ENCODE measurements at regions not wholly inside any gene's neighbourhood (a gene's known extent, or its start where the extent isn't known, plus 50 kb on each side); places are given as distances from the start of the nearest gene placed in this dataset.
"Not testable (repeated sequence)": the region's sequence is repeated elsewhere in the genome, so short reads cannot be mapped to it uniquely, and the experiment has no call there.

DNA sequence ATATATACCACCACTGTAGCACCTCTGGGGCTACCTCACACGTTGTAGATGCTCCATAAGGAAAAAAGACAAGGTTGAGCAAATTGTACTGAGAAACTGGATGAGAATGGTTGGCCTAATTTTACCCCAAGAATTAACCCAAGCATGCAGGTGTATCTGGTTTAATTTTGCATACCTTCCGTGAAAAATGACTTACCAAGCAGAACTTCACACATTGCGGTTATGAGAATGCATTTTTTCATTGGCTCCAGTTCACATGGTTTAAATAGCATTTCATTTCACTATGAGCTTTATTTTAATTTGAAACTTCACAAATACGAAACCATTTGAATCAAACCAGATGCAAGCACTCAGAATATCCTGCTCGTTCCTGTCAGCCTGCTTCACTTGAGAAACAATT, 512.2 kb downstream of the LTN1 start:
- H3K4me1 Mint-ChIP-seq: no peaks in the 10 kb centered on the region
- H3K4me3 Mint-ChIP-seq: no peak overlapping the region
- WGBS (ENCODE audit: insufficient coverage): 100% methylated on average over 3 of the region's 5 CpGs

DNA sequence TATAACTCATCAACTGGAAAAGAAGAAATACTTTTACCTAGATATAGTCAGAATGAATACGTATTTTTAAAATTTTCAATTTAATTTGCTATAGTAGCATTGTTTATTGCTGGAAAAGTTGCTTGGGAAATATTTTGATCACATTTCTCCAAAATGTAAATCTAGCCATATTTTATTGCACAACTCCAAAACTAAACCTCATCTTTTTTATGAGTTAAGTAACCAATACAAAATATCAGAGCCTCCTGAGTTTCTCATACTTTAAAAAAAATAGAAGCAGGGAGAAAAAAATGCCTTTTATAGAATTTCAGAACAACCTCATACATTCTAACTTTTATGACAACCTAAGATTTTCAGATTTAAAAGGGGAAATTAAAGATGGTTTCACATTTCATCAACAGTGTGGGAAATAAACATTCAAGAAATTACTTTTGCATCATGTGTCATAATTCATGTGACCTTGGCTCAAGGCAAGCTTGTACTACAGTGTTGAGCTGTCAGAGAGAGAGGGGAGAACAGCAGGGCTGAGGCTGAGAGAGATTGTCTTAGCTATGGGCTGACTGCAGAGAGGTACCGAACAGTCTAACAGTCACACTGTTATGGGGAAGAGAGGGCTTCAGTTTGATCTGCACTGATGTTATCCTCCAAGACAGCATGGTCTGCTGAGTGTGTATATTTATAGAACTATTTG, 519.0 kb downstream of the LTN1 start:
- H3K9ac ChIP-seq (ENCODE audit: insufficient read depth, low read length, poor library complexity, severe bottlenecking): no peak overlapping the region
- no peaks in the 10 kb centered on the region for H3K9me3 ChIP-seq (replicated peaks in 1 of 2; ENCODE audit: control insufficient read depth in 1 of 2, insufficient read depth in 1 of 2, low read length in 2 of 2)
- H3K27me3 ChIP-seq (ENCODE audit: control insufficient read depth in 2 of 2, insufficient read depth in 2 of 2, low read length in 2 of 2): no peaks in the 10 kb centered on the region
- WGBS (ENCODE audit: insufficient coverage): 100% methylated on average over 1 of the region's 2 CpGs
- H3K4me1 Mint-ChIP-seq: no peaks in the 10 kb centered on the region
- H3K4me3 Mint-ChIP-seq: no peak overlapping the region
- no peaks in the 10 kb centered on the region for H3K36me3 Mint-ChIP-seq
- no peak overlapping the region for H3K4me3 ChIP-seq (replicated peaks in 1 of 3; ENCODE audit: low read depth in 2 of 3, low read length in 3 of 3)
- no peak overlapping the region for H2AFZ ChIP-seq (ENCODE audit: insufficient read depth, low read depth, low read length, poor library complexity, severe bottlenecking)
- no peaks in the 10 kb centered on the region for H4K20me1 ChIP-seq (ENCODE audit: insufficient read depth, low read length)
- TF ChIP-seq, protein P1, sequence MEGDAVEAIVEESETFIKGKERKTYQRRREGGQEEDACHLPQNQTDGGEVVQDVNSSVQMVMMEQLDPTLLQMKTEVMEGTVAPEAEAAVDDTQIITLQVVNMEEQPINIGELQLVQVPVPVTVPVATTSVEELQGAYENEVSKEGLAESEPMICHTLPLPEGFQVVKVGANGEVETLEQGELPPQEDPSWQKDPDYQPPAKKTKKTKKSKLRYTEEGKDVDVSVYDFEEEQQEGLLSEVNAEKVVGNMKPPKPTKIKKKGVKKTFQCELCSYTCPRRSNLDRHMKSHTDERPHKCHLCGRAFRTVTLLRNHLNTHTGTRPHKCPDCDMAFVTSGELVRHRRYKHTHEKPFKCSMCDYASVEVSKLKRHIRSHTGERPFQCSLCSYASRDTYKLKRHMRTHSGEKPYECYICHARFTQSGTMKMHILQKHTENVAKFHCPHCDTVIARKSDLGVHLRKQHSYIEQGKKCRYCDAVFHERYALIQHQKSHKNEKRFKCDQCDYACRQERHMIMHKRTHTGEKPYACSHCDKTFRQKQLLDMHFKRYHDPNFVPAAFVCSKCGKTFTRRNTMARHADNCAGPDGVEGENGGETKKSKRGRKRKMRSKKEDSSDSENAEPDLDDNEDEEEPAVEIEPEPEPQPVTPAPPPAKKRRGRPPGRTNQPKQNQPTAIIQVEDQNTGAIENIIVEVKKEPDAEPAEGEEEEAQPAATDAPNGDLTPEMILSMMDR (IDR thresholded peaks at IDR 0.05): no peak
- H3K9me3 Mint-ChIP-seq: peaks cover 0 to 7% (median 1%) of the 10 kb centered on the region in 7 donors
- peaks cover 0 to 1% (median 0%) of the 10 kb centered on the region in 3 donors for H3K27me3 Mint-ChIP-seq (ENCODE audit: low read depth in 3 of 3)
- H3K36me3 ChIP-seq (replicated peaks in 1 of 2; ENCODE audit: control insufficient read depth in 1 of 2, insufficient read depth in 2 of 2, low read length in 2 of 2): no peaks in the 10 kb centered on the region
- no peaks in the 10 kb centered on the region for H3K4me1 ChIP-seq (ENCODE audit: control insufficient read depth in 1 of 2, insufficient read depth in 2 of 2, low read length in 2 of 2)
- DNase-seq: no peak
- H3K4me2 ChIP-seq (replicated peaks; ENCODE audit: extremely low read depth, low read length, poor library complexity, severe bottlenecking): no peak overlapping the region
- intact Hi-C loops (cut with micrococcal nuclease): no loop called here
- no peaks in the 10 kb centered on the region for H3K79me2 ChIP-seq (ENCODE audit: insufficient read depth, low read length)
- H3K27ac Mint-ChIP-seq: no peak overlapping the region
- H3K27ac ChIP-seq (ENCODE audit: low read depth in 1 of 2, low read length in 2 of 2): no peak overlapping the region

More for the DNA sequence above, 512.2 kb downstream of the LTN1 start:
- Mint-ChIP-seq H3K9me3 (peaks cover 0 to 5% (median 3%) of the 10 kb centered on the region in 7 donors), H3K36me3 (no peaks in the 10 kb centered on the region), H3K27me3 (ENCODE audit: low read depth in 3 of 3) (no peaks in the 10 kb centered on the region), H3K27ac (no peak overlapping the region)
- H3K9me3 ChIP-seq (replicated peaks in 1 of 2; ENCODE audit: control insufficient read depth in 1 of 2, insufficient read depth in 1 of 2, low read length in 2 of 2): no peaks in the 10 kb centered on the region
- no peaks in the 10 kb centered on the region for H3K4me1 ChIP-seq (ENCODE audit: control insufficient read depth in 1 of 2, insufficient read depth in 2 of 2, low read length in 2 of 2)
- no peaks in the 10 kb centered on the region for H3K27me3 ChIP-seq (ENCODE audit: control insufficient read depth in 2 of 2, insufficient read depth in 2 of 2, low read length in 2 of 2)
- no peak for DNase-seq
- no peak overlapping the region for H3K27ac ChIP-seq (ENCODE audit: low read depth in 1 of 2, low read length in 2 of 2)
- no peaks in the 10 kb centered on the region for H4K20me1 ChIP-seq (ENCODE audit: insufficient read depth, low read length)
- no peak overlapping the region for H3K4me3 ChIP-seq (replicated peaks in 1 of 3; ENCODE audit: low read depth in 2 of 3, low read length in 3 of 3)
- H3K9ac ChIP-seq (ENCODE audit: insufficient read depth, low read length, poor library complexity, severe bottlenecking): no peak overlapping the region
- H2AFZ ChIP-seq (ENCODE audit: insufficient read depth, low read depth, low read length, poor library complexity, severe bottlenecking): no peak overlapping the region
- no peaks in the 10 kb centered on the region for H3K36me3 ChIP-seq (replicated peaks in 1 of 2; ENCODE audit: control insufficient read depth in 1 of 2, insufficient read depth in 2 of 2, low read length in 2 of 2)
- no peak overlapping the region for H3K4me2 ChIP-seq (replicated peaks; ENCODE audit: extremely low read depth, low read length, poor library complexity, severe bottlenecking)
- H3K79me2 ChIP-seq (ENCODE audit: insufficient read depth, low read length): no peaks in the 10 kb centered on the region
- TF ChIP-seq, protein P1 (IDR thresholded peaks at IDR 0.05): no peak
- intact Hi-C loops (cut with micrococcal nuclease): no loop called here

DNA sequence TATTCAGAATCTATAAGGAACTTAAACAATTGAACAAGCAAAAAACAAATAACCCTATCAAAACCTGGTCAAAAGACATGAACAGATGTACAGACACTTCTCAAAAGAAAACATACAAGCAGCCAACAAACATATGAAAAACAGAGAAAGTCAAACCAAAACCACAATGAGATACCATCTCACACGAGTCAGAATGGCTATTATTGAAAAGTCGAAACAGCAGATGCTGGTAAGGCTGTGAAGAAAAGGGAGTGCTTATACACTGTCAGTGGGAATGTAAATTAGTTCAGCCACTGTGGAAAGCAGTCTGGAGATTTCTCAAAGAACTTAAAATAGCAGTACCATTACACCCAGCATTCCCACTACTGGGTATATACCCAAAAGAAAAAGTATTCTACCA, 520.1 kb downstream of the LTN1 start:
- H3K27ac Mint-ChIP-seq; H3K27me3 ChIP-seq (ENCODE audit: control insufficient read depth in 2 of 2, insufficient read depth in 2 of 2, low read length in 2 of 2); H4K20me1 ChIP-seq (ENCODE audit: insufficient read depth, low read length); H3K4me2 ChIP-seq (replicated peaks; ENCODE audit: extremely low read depth, low read length, poor library complexity, severe bottlenecking); H3K27ac ChIP-seq (ENCODE audit: low read depth in 1 of 2, low read length in 2 of 2); H3K4me1 Mint-ChIP-seq; H2AFZ ChIP-seq (ENCODE audit: insufficient read depth, low read depth, low read length, poor library complexity, severe bottlenecking); H3K4me1 ChIP-seq (ENCODE audit: control insufficient read depth in 1 of 2, insufficient read depth in 2 of 2, low read length in 2 of 2); DNase-seq; H3K36me3 ChIP-seq (replicated peaks in 1 of 2; ENCODE audit: control insufficient read depth in 1 of 2, insufficient read depth in 2 of 2, low read length in 2 of 2); H3K4me3 Mint-ChIP-seq; H3K79me2 ChIP-seq (ENCODE audit: insufficient read depth, low read length); H3K36me3 Mint-ChIP-seq; H3K9ac ChIP-seq (ENCODE audit: insufficient read depth, low read length, poor library complexity, severe bottlenecking); intact Hi-C loops (cut with micrococcal nuclease); H3K27me3 Mint-ChIP-seq (ENCODE audit: low read depth in 3 of 3); H3K4me3 ChIP-seq (replicated peaks in 1 of 3; ENCODE audit: low read depth in 2 of 3, low read length in 3 of 3); H3K9me3 Mint-ChIP-seq; H3K9me3 ChIP-seq (replicated peaks in 1 of 2; ENCODE audit: control insufficient read depth in 1 of 2, insufficient read depth in 1 of 2, low read length in 2 of 2): not testable (repeated sequence)
- no CpG with 5 or more reads among the region's 2 CpGs for WGBS (ENCODE audit: insufficient coverage)
